Ovary (tissue), 3 donors: ENCODE measurements at regions not wholly inside any gene's neighbourhood (a gene's known extent, or its start where the extent isn't known, plus 50 kb on each side); places are given as distances from the start of the nearest gene placed in this dataset.

Experiments used
- CTCF ChIP-seq, 3 donors: fragments of 450-650 bp in 2 of 3; fragments of 200-600 bp in 1 of 3; IDR thresholded peaks; one replicate each; pipeline versions ENCODE4 v1.5.1 to v1.8.0; 2016 to 2022; ENCODE audit warnings: antibody characterized with exemption in 3 of 3, mild to moderate bottlenecking in 1 of 3
- EP300 ChIP-seq: sonication (generic); formaldehyde crosslinking; IDR thresholded peaks from one replicate; pipeline ENCODE4 v1.6.1; 2017; ENCODE audit warnings: antibody characterized with exemption
- POLR2A ChIP-seq: fragments of 450-650 bp; IDR thresholded peaks from one replicate; pipeline ENCODE4 v1.6.1; 2017; ENCODE audit warnings: antibody characterized with exemption, mild to moderate bottlenecking, moderate library complexity
- donor health status: DM: no; HTN: no; CAD: no.

GRCh38 chr14:96746101-96746500 lies 51.1 kb upstream of the VRK1 start:
- TF ChIP-seq CTCF (IDR thresholded peaks at IDR 0.05) (no peak), POLR2A (no peak), EP300 (no peak)
